IMR-90 (cell line): ENCODE measurements at regions not wholly inside any gene's neighbourhood (a gene's known extent, or its start where the extent isn't known, plus 50 kb on each side); places are given as distances from the start of the nearest gene placed in this dataset.

Source experiments
- ATAC-seq: fragments of 200-7000 bp; cut with Tn5 transposase; 2 replicates; pipeline ENCODE4 v1.9.1; 2020; ENCODE audit warnings: low read depth, mild to moderate bottlenecking, moderate library complexity
- BruUV-seq: library from RNA; stranded (reverse); fragments of 400-500 nt; replicated peaks from 2 replicates; lab custom pipeline; 2021; lab: Mats Ljungman, UMichigan
- CTCF ChIA-PET: fragments of 300-600 bp; formaldehyde crosslinking; extraction: SDS; loops from one replicate; lab custom pipeline; 2021; ENCODE audit warnings: antibody characterized with exemption; lab: Yijun Ruan, JAX
- POLR2A ChIA-PET: fragments of 300-600 bp; sonication (Branson Sonifier 250); formaldehyde crosslinking; loops from one replicate; lab custom pipeline; 2022; ENCODE audit warnings: antibody characterized with exemption; ENCODE audit not compliant: unreplicated experiment; lab: Charles Lee
- DNase-seq: peaks from one replicate; pipeline ENCODE4 v3.0.0; 2013
- H2AFZ ChIP-seq: replicated peaks from 2 replicates; pipeline ENCODE3; 2013; ENCODE audit warnings: low read length, mild to moderate bottlenecking; ENCODE audit not compliant: poor library complexity
- H2AK5ac ChIP-seq: 2 replicates; pipeline ENCODE4 v1.6.1; 2013; ENCODE audit warnings: low read depth, low read length, inconsistent platforms
- H2AK9ac ChIP-seq: replicated peaks from 2 replicates; pipeline ENCODE3; 2013; ENCODE audit warnings: mild to moderate bottlenecking, low read depth, low read length, moderate library complexity; ENCODE audit not compliant: poor library complexity
- H2BK120ac ChIP-seq: 2 replicates; pipeline ENCODE4 v1.6.1; 2013; ENCODE audit warnings: low read depth, low read length, inconsistent platforms
- H2BK15ac ChIP-seq: 3 replicates; pipeline ENCODE4 v1.6.1; 2013; ENCODE audit warnings: low read depth, low read length, inconsistent platforms
- H2BK20ac ChIP-seq: 2 replicates; pipeline ENCODE4 v1.6.1; 2013; ENCODE audit warnings: low read depth, mild to moderate bottlenecking, inconsistent platforms, low read length, moderate library complexity
- H2BK5ac ChIP-seq: 2 replicates; pipeline ENCODE4 v1.6.1; 2013; ENCODE audit warnings: mild to moderate bottlenecking, low read depth, low read length, inconsistent platforms; ENCODE audit not compliant: poor library complexity, severe bottlenecking
- H3K14ac ChIP-seq: replicated peaks from 2 replicates; pipeline ENCODE4 v1.6.1; 2013; ENCODE audit warnings: low read depth, low read length, inconsistent platforms
- H3K18ac ChIP-seq: 2 replicates; pipeline ENCODE4 v1.6.1; 2013; ENCODE audit warnings: low read depth, low read length, control low read depth
- H3K23ac ChIP-seq: 2 replicates; pipeline ENCODE4 v1.6.1; 2013; ENCODE audit warnings: low read depth, low read length, inconsistent platforms
- H3K27ac ChIP-seq: 2 replicates; pipeline ENCODE4 v1.5.1; 2013; ENCODE audit warnings: mild to moderate bottlenecking, control low read depth, low read length; ENCODE audit not compliant: insufficient read depth
- H3K27me3 ChIP-seq: 2 replicates; pipeline ENCODE4 v1.6.1; 2013; ENCODE audit warnings: low read length; ENCODE audit not compliant: control insufficient read depth, insufficient read depth
- H3K36me3 ChIP-seq: 2 replicates; pipeline ENCODE4 v1.6.1; 2013; ENCODE audit warnings: low read length, mixed read lengths; ENCODE audit not compliant: control insufficient read depth, insufficient read depth
- H3K4ac ChIP-seq: 2 replicates; pipeline ENCODE4 v1.6.1; 2013; ENCODE audit warnings: low read depth, low read length, inconsistent platforms
- H3K4me1 ChIP-seq: 2 replicates; pipeline ENCODE4 v1.6.1; 2013; ENCODE audit warnings: low read length, mixed read lengths; ENCODE audit not compliant: control insufficient read depth, insufficient read depth
- H3K4me2 ChIP-seq: 2 replicates; pipeline ENCODE4 v1.6.1; 2013; ENCODE audit warnings: low read depth, mild to moderate bottlenecking, control low read depth, low read length, moderate library complexity
- H3K4me3 ChIP-seq: 2 replicates; pipeline ENCODE4 v1.5.1; 2013; ENCODE audit warnings: low read depth, mild to moderate bottlenecking, control low read depth, low read length, moderate library complexity; ENCODE audit not compliant: insufficient read depth
- H3K56ac ChIP-seq: 2 replicates; pipeline ENCODE4 v1.6.1; 2013; ENCODE audit warnings: low read length, inconsistent platforms; ENCODE audit not compliant: insufficient read depth; ENCODE audit errors: extremely low read depth
- H3K79me1 ChIP-seq, 2 experiments: 2 replicates each; pipeline ENCODE4 v1.6.1; 2013; ENCODE audit warnings: low read length in 2 of 2, inconsistent platforms in 1 of 2, low read depth in 1 of 2
- H3K9ac ChIP-seq: 2 replicates; pipeline ENCODE4 v1.6.1; 2013; ENCODE audit warnings: low read depth, low read length, control low read depth
- H3K9me1 ChIP-seq: 2 replicates; pipeline ENCODE4 v1.6.1; 2013; ENCODE audit warnings: low read length, inconsistent platforms; ENCODE audit not compliant: insufficient read depth
- H3K9me3 ChIP-seq: 2 replicates; pipeline ENCODE4 v1.6.1; 2013; ENCODE audit warnings: low read length; ENCODE audit not compliant: control insufficient read depth, insufficient read depth
- H4K20me1 ChIP-seq: 2 replicates; pipeline ENCODE4 v1.6.1; 2013; ENCODE audit warnings: low read length, inconsistent platforms; ENCODE audit not compliant: insufficient read depth
- H4K5ac ChIP-seq: 2 replicates; pipeline ENCODE4 v1.6.1; 2013; ENCODE audit warnings: mild to moderate bottlenecking, low read depth, low read length, control low read depth
- H4K8ac ChIP-seq, 2 experiments: 2 replicates each; pipeline ENCODE4 v1.6.1; 2013; ENCODE audit warnings: low read depth in 2 of 2, low read length in 2 of 2, control low read depth in 1 of 2, inconsistent platforms in 1 of 2
- H4K91ac ChIP-seq: 2 replicates; pipeline ENCODE4 v1.6.1; 2013; ENCODE audit warnings: low read depth, low read length, inconsistent platforms; ENCODE audit not compliant: insufficient read depth
- BHLHE40 ChIP-seq: fragments of 150-350 bp; IDR thresholded peaks from 2 replicates; pipeline ENCODE4 v1.6.1; 2016; ENCODE audit warnings: mild to moderate bottlenecking, low read depth, low read length
- CHD1 ChIP-seq: IDR thresholded peaks from 2 replicates; pipeline ENCODE4 v1.6.1; 2012; ENCODE audit warnings: low read depth, low read length, improper control_type of control experiment
- MAFK ChIP-seq: IDR thresholded peaks from 2 replicates; pipeline ENCODE4 v1.6.1; 2012; ENCODE audit warnings: low read depth, low read length, improper control_type of control experiment
- MAZ ChIP-seq: IDR thresholded peaks from 2 replicates; pipeline ENCODE4 v1.6.1; 2012; ENCODE audit warnings: low read depth, mild to moderate bottlenecking, low read length, improper control_type of control experiment, moderate library complexity, borderline replicate concordance
- POLR2A ChIP-seq: IDR thresholded peaks from 2 replicates; pipeline ENCODE4 v1.6.1; 2012; ENCODE audit warnings: mild to moderate bottlenecking, low read depth, low read length
- RAD21 ChIP-seq: IDR thresholded peaks from 2 replicates; pipeline ENCODE4 v1.6.1; 2012; ENCODE audit warnings: low read length, improper control_type of control experiment
- SMC3 ChIP-seq: fragments of 150-350 bp; IDR thresholded peaks from 2 replicates; pipeline ENCODE4 v1.6.1; 2016; ENCODE audit warnings: low read depth, mild to moderate bottlenecking, antibody characterized with exemption, low read length, moderate library complexity
- WGBS, 2 experiments: methylation state at CpG; one replicate each; pipeline versions ENCODE4 v1.1.5 to v1.1.7; 2013; ENCODE audit warnings: missing lambda C conversion rate in 2 of 2; ENCODE audit not compliant: insufficient read length in 1 of 2; ENCODE audit errors: extremely low coverage in 2 of 2; 5-methylcytosine and 5-hydroxymethylcytosine counted together
- dilution Hi-C: fragments of 300-500 bp; cut with HindIII; formaldehyde crosslinking; loops from one replicate; pipeline ENCODE4 v1.14.3; 2018; ENCODE audit warnings: low sequenced_read_pairs; ENCODE audit not compliant: unreplicated experiment
- in situ Hi-C: fragments of 300-500 bp; cut with MboI; formaldehyde crosslinking; loops from 3 replicates; pipeline ENCODE4 v1.14.3; 2019; ENCODE audit warnings: low sequenced_read_pairs, inconsistent platforms, mixed read lengths
- intact Hi-C: fragments of 100-400 bp; cut with micrococcal nuclease; formaldehyde crosslinking; loops from 2 replicates; pipeline ENCODE4 v1.10.0; 2022
- TF ChIP-seq, protein P1 (sequence below): conservative IDR thresholded peaks from 2 replicates; pipeline ENCODE4 v1.5.1; 2012; ENCODE audit warnings: mild to moderate bottlenecking, low read depth, low read length, improper control_type of control experiment
- TF ChIP-seq, protein P2 (sequence below): fragments of 150-350 bp; IDR thresholded peaks from 2 replicates; pipeline ENCODE4 v1.6.1; 2017; ENCODE audit warnings: mild to moderate bottlenecking, antibody characterized with exemption, low read length, low read depth

DNA sequence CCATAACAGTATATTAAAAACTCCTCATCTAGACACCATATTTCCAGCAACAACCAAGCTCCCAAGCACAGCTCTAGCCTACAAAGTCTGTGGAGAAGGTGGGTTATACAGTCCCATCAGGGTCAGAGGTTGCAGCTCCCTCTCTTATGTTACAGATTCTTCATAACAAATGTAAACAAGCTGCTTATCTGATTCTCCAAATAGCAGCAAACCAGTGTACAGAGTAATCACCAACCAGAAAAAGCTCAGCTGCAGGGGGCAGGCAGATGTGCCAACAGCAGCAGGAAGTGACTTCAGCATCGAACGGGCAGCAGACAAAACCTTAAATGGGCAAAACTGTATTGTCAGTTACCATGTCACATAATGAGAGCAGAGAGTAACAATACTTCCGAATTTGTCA lies 52.9 kb upstream of the NABP1 start:
- H3K9ac ChIP-seq: no peak overlapping the region
- TF ChIP-seq, protein P1, sequence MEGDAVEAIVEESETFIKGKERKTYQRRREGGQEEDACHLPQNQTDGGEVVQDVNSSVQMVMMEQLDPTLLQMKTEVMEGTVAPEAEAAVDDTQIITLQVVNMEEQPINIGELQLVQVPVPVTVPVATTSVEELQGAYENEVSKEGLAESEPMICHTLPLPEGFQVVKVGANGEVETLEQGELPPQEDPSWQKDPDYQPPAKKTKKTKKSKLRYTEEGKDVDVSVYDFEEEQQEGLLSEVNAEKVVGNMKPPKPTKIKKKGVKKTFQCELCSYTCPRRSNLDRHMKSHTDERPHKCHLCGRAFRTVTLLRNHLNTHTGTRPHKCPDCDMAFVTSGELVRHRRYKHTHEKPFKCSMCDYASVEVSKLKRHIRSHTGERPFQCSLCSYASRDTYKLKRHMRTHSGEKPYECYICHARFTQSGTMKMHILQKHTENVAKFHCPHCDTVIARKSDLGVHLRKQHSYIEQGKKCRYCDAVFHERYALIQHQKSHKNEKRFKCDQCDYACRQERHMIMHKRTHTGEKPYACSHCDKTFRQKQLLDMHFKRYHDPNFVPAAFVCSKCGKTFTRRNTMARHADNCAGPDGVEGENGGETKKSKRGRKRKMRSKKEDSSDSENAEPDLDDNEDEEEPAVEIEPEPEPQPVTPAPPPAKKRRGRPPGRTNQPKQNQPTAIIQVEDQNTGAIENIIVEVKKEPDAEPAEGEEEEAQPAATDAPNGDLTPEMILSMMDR: no peak
- no peak for TF ChIP-seq SMC3
- TF ChIP-seq MAFK: no peak
- no peak for TF ChIP-seq MAZ
- TF ChIP-seq POLR2A: no peak
- TF ChIP-seq, protein P2, sequence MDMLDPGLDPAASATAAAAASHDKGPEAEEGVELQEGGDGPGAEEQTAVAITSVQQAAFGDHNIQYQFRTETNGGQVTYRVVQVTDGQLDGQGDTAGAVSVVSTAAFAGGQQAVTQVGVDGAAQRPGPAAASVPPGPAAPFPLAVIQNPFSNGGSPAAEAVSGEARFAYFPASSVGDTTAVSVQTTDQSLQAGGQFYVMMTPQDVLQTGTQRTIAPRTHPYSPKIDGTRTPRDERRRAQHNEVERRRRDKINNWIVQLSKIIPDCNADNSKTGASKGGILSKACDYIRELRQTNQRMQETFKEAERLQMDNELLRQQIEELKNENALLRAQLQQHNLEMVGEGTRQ: no peak
- TF ChIP-seq RAD21: no peak
- no peak for TF ChIP-seq BHLHE40
- no peak for TF ChIP-seq CHD1

More for the DNA sequence above, 52.9 kb upstream of the NABP1 start:
- Histone ChIP-seq H3K56ac (no peak overlapping the region), H2AK5ac (peak overlapping the region; percentile 33), H3K18ac (peak overlapping the region; percentile 55; the same call in 1 of the 2 replicates), H3K4me2 (no peak overlapping the region), H3K14ac (peak overlapping the region; percentile 71), H2AFZ (no peak overlapping the region), H4K20me1 (no peaks in the 10 kb centered on the region), H2AK9ac (no peak overlapping the region), H2BK5ac (peak overlapping the region; percentile 30), H3K9me3 (no peaks in the 10 kb centered on the region), H3K79me1 (no peaks in the 10 kb centered on the region; a peak in 1 of 4 replicates), H4K8ac (peak overlapping the region; percentile 45 to 64), H2BK15ac (peak overlapping the region; percentile 16; the same call in 2 of the 3 replicates), H3K23ac (peak overlapping the region; percentile 8; the same call in 1 of the 2 replicates), H3K27me3 (no peaks in the 10 kb centered on the region), H3K36me3 (no peaks in the 10 kb centered on the region), H2BK120ac (peak overlapping the region; percentile 54), H2BK20ac (peak overlapping the region; percentile 84), H3K4ac (peak overlapping the region; percentile 36), H4K91ac (peak overlapping the region; percentile 89), H3K4me3 (no peak overlapping the region), H3K4me1 (peaks cover 12% of the 10 kb centered on the region), H3K9me1 (peaks cover 5% of the 10 kb centered on the region), H4K5ac (peak overlapping the region; percentile 89; the same call in 1 of the 2 replicates), H3K27ac (no peak overlapping the region)
- no peak for ATAC-seq
- intact Hi-C loops: no loop called here
- in situ Hi-C loops: no loop called here
- POLR2A ChIA-PET: interaction anchor here (0.5 kb wide), 1 partner anchor 51 kb away, joined by 4 read pairs; no protein-coding TSS in a partner anchor
- CTCF ChIA-PET: no interaction called here
- dilution Hi-C loops: no loop called here
- BruUV-seq: no TSS peak
- no CpG with 5 or more reads among the region's 3 CpGs for WGBS, 2 experiments
- DNase-seq: no peak
